CD4-positive, alpha-beta T cell treated with Interleukin-15 for 4 hours (primary cell): ENCODE measurements at regions not wholly inside any gene's neighbourhood (a gene's known extent, or its start where the extent isn't known, plus 50 kb on each side); places are given as distances from the start of the nearest gene placed in this dataset.

ENCODE experiments used
- DNase-seq: peaks from one replicate; pipeline ENCODE4 v3.0.0-alpha.2; 2020; ENCODE audit warnings: low spot score

DNA sequence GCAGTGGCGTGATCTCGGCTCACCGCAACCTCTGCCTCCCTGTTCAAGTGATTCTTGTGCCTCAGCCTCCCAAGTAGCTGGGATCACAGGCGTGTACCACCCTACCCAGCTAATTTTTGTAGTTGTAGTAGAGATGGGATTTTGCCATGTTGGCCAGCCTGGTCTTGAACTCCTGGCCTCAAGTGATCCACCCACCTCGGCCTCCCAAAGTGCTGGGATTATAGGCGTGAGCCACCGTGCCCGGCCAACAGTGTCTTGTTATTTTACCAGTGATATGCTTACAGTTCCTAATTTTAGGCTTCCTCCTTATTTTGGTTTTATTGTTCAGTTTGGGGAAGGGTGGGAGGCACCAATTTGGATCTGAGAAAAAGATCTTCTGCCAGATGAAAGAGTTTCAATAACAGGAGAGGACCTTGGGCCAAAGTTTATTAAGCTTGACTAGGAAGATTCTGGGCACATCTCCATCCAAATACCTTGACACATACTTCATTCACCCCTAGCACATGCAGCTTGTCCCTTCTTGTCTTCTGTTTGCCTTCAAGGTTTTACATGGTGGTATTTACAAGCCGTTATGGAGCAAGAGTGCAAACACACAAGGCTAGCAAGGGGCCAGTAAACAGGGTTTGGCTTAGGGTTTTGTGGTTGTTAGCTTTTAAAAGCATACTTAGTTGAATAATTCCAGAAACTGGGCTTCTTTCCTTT is 168.1 kb upstream of the DMRT1 start:
- DNase-seq = no peak

DNA sequence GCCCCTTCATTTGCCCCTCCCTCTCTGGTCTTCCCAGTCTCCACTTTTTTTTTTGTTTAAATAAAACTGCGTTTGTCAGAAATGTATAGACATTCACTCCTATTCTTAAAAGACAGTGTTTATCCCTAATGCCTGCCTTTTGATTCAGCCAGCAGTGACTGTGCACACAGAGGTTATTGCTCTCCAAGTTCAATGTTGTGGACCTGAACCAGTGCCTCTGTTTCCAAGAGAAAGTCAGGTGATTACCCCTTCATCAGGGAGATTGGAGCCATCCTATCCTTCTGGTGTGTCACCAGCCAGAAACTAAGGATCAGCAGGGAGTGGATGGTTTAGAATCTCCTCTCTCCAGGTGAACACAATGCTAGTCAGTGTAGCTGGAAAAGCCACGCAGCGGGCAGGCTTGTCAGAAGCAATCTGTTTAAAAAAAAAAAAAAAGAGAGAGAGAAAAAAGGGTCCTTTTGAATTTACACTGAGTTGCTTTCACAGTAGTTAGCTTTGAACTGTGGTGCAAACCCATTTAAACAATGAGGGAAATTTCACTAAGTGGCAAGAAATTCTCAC is 167.5 kb upstream of the DMRT1 start:
- DNase-seq = no peak

DNA sequence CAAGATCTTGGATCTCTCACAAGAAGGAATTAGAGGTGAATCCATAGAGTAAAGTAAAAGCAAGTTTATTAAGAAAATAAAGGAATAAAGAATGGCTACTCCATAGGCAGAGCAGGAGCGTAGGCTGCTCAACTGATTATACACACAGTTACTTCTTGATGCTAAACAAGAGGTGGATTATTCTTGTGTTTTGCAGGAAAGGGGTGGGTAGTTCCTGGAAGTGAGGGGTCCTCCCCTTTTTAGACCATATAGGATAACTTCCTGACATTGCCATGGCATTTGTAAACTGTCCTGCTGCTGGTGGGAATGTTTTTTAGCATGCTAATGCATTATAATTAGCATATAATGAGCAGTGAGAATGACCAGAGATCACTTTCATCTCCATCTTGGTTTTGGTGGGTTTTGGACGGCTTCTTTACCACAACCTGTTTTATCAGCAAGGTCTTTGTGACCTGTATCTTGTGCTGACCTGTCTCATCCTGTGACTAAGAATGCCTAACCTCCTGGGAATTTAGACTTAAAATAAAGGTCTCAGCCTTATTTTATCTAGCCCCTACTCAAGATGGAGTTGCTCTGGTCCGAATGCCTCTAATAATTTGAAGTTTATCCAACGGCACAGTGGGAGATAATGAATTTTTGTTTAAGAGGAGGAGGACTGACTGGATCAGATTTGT is 165.7 kb upstream of the DMRT1 start:
- no peak for DNase-seq

DNA sequence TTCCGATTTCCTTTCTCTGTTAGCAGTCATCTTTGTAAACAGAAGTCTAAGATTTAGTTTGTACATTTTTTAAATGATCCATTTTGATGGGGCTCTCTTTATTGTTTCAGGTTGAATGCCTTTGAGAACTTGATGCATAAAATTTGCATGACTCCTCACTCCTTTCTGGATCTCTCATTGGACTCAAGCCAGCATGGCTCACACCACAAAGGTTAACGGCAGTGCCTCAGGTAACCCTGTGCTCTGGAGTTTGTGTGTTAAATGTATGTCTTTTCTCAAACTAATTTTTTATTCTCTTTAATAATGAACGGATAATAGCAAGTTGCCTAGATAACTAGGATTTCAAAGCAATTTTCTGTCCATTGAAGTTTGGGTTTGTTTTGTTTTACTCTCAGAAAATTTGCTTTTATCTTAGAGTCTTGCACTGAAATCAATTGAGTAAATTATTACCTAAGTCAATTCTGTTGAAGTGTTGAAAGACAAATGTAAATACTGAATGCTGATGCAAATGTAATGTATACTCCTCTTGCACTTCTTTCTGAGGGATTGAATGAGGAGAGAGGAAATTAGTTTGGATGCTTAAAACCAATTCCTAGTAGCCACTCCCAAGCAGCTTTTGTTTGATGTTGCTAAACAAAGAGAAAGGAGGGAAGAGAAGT is 164.6 kb upstream of the DMRT1 start:
- DNase-seq = no peak

DNA sequence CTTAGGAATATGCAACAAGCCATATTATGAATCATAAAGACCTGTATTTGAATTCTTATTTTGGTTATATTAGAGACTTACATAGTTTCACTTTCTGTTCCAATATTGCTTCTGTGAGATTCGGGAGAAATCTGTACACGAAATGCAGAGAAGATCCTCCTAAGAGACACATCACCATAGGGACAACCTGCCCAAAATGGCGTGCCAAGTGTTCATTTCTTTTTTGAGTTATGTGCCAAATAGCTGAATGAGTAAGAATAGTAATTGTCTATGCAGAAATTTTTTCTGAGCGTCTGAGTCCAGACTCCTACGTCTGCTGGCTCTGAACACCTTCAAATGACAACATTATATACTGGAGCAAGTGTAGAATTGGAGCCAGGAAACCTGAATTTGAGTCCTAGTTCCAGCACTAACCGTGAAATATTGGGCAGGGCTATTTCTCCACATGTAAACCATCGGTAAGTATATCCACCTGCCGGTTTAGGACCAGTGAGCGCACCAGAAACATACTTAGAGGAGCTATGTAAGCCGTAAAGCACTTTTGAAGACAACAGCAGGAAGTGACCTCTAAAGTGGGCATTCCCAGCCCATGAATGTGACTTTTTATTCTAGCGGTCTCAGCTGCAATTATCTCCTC is 163.9 kb upstream of the DMRT1 start:
- DNase-seq = no peak

DNA sequence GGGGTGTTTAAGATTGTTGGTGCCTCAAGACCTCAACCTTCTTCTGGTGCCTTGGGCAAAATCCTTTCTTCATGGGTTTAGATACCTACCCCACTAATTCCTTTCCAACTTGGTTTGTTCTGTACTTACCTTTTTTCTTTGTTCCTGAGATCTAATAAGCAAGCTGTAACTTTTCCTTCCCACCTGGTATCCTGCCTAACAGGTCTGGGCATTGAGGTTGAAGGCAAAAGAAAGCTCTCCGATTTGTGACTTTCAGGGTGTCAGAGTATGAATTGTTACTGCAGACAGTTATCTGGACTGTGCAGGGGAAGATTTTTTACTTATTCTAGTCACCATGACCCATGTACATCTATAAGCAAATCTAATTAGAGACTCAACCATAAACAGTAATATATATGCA is 162.6 kb upstream of the DMRT1 start:
- no peak for DNase-seq

DNA sequence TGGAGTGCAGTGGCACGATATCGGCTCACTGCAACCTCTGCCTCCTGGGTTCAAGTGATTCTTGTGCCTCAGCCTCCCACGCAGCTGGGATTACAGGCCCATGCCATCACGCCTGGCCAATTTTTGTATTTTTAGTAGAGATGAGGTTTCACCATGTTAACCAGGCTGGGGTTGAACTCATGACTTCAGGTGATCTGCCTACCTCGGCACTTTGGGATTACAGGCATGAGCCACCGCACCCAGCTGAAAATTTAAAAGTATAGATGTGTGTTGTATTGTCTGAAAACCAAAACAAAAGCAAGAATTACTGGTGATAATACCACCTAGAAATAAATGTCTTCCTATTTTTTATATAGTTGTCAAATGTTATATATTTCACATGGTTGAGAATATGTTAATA is 162.0 kb upstream of the DMRT1 start:
- DNase-seq = no peak

DNA sequence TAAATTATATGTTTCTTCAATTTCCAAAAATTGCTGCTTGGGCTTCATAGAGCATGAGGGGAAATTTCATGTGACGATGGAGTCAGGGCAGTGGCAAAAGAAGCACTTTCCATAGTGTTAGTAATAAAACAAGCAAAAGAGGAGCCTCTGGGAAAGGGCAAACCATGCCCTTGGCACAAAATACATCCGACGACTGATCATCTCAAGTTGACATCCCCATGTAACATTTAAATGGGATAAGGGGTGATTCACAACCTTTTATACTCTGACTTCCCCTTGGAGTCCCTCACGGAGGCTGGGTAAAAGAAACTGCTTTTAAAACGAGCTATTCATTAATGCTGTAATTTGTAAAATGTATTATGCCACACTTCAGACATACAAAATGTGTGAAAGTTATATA is 161.4 kb upstream of the DMRT1 start:
- no peak for DNase-seq

DNA sequence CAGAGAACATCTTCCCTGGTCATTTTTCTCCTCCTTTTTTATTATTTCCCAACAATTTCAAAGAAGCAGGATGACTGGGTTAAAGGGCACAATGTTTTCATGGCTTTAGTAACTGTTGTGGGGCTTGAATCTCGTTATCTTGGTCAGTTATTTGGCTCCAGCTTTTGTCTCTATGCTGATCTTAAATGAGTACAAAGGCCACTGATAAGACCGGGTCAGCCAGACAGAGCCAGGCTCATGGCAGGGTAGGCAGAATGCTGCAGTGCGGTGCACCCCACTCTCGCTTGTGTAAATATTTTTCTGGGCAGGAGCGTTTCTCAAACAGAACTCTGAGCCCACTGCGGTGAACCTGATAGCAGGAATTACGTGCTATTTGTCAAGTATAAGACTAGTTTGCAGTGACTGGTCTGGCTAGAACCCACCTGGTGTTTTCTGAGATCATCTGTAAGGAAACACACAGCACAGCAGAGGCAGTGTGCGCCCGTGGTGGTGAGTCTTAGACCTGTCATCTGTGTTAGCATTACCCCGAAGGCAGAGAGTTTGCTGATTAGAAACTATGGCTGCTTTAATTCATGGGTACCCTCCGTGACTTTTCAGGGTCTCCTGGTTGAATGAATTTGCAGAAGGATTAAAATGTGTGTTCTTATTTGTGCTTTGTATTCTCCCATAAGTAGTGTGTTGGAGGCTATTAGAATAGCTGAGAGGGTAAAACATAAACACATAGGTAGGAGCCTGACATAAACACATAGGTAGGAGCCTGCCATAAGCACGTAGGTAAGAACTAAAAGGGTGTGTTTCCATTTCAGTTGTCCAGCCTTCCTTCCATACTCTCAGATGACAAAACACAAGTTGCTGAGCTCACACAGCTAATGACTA is 158.6 kb upstream of the DMRT1 start:
- no peak for DNase-seq

DNA sequence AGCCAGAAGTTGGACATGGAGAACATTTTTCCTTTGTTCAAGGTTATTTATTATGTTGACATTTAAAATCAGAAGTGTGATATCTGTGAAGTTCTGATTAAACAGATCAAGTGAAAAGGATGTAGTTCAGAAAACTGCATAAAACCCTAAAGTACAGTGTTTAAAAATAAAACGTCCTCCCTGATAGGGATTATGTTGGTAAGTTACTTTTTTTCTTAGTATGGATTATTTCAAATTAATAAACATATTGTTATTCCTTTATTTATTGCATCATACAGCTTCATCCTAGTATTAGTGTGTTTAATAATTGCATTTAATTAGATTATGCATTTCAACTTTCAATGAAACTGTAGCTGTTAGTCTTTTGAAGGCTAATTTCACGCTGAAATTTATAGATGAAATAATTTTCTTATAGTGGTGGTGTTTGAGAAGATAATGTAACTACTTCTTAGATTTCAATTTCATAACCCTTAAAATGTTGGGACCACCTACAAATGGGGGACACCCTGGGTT is 157.9 kb upstream of the DMRT1 start:
- no peak for DNase-seq

DNA sequence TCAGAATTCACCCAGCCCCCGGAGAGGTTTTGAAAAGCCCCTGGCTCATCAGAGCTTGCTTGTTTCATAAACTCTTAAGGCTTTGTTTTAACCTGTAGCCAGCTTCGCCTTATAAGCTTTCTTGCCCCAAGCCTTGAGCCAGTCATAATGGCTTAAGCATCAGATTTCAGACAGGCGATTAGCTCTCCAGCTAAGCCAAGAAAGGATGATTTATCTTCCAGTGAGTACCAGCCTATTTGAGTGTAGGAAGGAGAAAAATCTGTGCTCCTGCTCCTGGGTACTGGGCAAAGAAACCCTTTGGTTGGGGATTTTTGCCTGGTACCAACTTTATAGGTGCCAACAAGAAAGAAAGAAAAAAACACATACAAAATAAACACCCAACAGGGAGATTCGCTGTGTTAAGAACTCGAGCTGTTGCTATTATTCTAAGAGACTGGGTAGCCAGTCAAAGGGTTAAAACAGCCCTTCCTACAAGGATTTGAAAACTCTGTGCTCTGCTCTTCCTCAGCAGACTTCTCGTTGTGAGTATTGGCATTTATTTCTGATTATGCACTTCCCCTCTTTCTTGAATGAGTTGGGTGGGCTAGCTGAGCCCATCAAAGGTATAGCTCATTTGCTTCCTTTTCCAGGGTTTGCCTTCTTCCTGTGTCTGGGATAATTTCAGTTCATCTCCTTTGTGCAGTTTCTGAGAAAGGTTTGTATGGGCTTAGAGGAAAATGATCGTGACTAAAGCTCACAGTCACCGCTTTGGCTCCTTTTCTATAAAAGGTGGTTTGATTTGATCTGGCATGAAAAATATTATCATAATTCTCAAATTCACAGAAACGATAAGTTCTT is 157.2 kb upstream of the DMRT1 start:
- no peak for DNase-seq

DNA sequence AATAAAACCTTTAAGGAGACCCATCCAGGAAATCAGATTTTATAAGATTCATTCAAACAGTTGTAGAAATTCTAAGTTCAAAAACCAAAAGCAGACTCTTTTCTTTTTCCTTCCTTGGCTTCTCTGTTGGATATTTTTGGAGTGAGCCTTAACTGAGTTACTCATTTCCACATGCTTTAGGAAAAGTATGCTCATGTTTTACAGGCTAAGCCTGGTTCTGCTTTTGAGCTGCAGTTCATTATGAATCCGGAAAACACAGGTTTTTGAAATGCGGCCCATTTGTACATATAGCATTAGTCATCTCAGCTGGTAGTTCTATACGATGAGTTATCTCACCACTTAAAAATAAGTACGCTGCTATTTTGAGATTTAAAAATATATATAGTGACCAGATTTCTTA is 156.6 kb upstream of the DMRT1 start:
- no peak for DNase-seq

DNA sequence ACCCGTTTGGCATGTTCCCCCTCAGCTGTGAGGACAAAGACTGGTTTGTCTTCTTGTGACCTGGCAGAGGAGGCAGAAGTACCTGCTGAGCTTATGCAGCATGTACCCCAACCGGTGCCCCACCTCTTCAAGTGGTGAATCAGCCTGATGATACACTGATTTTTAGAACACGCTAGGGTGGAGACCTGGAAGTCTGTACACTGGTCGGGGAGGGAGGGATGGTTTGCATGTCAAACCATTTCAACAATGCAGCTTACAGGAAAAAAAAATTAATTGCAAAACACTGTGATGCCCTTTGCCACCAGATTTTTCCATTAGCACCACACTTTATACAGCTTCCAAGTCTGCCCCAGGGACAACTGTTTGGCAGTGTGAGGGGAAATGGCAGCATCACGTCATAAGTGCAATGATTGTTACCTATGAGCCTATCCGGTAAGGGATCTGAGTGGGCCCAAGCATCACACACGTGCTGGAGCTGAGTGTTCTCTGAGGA is 155.1 kb upstream of the DMRT1 start:
- DNase-seq = no peak

DNA sequence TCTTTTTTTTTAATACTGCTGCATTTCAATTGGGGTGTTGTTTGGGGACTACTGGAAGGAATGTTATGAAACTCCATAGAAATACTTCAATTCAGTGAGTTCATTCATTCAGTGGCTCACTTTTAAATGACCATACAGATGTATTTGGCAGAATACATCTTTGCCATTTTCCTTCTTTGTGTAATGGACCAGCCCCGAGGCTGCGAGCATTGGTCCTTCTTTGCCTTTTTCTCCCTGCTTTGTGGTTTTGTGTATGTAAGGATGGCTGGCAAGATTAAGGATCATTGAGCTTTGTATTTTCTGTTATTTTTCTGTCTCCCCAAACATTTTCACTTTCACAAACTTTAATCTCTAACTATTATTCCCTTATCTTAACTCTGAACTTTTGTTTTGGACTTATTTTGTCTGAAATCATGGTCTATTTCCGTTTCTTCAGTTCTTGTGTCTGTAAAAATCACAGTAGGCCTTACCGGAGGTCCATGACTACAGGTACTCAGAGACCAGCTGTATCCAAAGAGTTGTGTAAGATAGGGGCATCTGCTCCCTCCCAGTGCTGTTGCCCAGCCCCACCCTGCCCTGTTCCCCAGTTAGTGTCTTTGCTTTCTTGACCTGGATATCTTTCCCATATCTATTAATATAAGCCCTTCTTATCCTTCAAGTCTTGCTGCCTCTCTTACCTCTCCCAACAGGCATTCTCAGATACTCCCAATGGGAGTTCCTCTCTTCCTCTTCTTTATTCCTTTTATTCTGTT is 154.3 kb upstream of the DMRT1 start:
- no peak for DNase-seq

DNA sequence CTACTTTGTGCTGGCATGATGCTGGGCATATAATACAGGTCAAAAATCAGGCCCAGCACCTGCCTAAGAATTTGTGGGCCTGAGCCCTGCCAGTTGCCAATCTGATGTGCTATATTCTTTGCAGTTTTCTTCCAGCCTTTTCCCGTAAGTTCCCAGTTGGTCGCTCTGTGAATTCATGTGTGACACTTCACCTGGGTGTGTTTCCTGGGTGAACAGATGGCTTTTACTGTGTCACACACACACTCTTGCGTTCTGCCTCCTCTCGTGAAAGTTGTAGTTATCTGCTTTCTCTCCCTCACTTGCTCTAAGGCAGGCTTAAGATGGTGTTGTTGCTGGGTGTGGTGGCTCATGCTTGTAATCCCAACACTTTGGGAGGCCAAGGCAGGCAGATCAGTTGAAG is 153.5 kb upstream of the DMRT1 start:
- DNase-seq = no peak

DNA sequence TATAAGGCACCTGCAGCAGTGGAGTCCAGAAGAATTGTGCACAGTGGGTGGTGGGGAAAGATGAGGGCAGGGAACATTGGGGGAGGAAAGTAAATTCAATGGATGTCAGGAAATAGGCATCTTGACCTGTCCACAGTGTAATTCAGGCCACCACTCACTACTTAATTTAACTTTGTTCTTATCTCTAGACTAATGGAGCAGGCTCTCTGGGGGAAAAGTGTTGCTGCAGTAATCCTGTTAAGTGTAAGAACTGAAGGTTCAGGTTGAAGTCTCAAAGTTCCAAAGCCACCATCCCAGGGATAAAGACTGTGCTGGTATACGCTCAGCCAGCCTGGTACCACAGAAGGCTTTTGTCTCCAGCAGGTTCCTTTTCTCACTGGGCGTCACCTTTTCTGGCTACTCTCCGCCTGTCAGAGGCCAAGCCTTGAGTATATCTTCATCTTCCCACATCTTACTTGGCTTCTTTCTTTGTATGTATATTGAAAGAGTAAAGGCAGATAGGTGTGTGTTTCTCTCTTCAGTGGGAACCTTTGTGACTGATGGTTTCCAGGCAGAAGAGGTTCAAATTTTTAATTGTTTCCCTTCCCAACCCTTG is 150.9 kb upstream of the DMRT1 start:
- DNase-seq = no peak

DNA sequence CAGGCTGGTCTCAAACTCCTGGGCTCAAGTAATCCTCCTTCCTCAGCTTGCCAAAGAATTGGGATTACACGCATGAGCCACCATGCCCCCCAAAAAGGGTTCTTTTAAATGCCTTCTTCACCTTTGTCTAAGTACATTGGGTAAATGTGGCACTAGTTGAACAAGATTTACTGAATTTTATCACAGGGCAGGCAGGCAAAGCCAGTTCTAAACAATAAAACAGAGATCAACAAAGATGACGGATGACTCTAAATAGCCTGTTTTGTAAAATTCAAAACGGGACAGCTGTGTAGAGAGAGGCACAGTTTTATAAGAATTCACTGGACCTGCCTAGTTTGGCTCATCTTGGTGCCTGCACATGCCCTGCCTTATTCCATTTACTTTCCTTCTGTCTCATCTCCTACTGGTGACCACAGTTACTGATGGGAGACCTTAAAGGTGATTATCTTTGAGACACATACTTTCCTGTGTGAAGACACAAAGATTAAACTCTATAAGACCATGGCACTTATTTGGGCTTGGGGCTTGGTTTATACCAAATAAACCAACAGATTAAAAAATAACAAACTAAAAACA is 149.6 kb upstream of the DMRT1 start:
- no peak for DNase-seq

DNA sequence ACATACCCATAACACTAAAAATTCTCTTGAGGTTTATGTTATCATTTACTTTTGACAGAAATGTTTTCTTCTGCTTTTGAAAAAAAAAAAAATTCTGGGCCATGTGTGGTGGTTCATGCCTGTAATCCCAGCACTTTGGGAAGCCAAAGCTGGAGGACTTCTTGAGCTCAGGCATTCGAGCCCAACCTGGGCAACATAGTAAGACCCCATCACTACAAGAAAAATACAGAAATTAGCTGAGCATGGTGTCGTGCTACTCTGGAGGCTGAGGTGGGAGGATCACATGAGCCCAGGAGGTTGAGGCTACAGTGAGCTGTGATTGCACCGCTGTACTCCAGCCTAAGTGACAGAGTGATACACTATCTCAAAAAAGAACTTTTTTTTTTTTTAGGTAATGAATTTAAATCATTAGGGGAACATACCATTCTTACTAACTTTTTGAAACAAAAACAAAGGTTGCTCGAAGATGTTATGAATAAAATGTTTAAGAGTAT is 148.8 kb upstream of the DMRT1 start:
- DNase-seq = no peak
